HL-60 (cell line): ENCODE measurements at regions not wholly inside any gene's neighbourhood (a gene's known extent, or its start where the extent isn't known, plus 50 kb on each side); places are given as distances from the start of the nearest gene placed in this dataset.

Experiments used
- CTCF ChIP-seq: IDR thresholded peaks from one replicate; pipeline ENCODE4 v1.5.1; 2011; ENCODE audit warnings: low read length, control low read depth, inconsistent platforms; ENCODE audit not compliant: insufficient read depth
- POLR2AphosphoS5 ChIP-seq: IDR thresholded peaks from 2 replicates; pipeline ENCODE4 v1.6.1; 2012; ENCODE audit warnings: low read depth

- no peak for TF ChIP-seq CTCF
- no peak for TF ChIP-seq POLR2AphosphoS5
Measured at GRCh38 chr4:57910151-57910550, 800.0 kb upstream of the IGFBP7 start.
